ENCODE measurements at regions not wholly inside any gene's neighbourhood (a gene's known extent, or its start where the extent isn't known, plus 50 kb on each side); places are given as distances from the start of the nearest gene placed in this dataset.

DNA sequence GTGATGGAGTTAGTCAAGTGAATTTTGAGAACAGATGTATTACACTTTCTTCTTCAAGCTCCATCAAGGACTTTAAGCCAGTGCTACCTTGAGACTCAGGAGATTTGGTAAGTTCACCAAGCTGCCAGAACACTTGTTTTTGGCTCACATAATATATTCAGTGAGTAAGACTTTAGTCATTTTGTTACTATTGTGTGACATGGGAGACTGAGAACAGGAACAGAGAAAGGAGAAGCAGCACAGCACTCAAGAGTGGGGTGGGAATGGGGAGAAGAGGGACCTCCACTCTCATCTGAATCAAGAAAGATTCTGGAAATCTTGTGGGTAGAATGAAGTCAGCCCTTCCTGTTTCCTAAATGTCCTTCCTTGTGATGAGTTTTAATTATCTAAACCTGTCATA lies 87.3 kb upstream of the TET2 start (continued):
- no peak for TF ChIP-seq CHD4 (IDR thresholded peaks at IDR 0.05)
- TF ChIP-seq STAT3 (IDR thresholded peaks at IDR 0.05; ENCODE audit: low read depth, low read length): no peak
- TF ChIP-seq ATF2 (IDR thresholded peaks at IDR 0.05; ENCODE audit: low read length): peak; percentile 95
- no peak for TF ChIP-seq ZNF592 (IDR thresholded peaks at IDR 0.05)
- peak; percentile 90 for TF ChIP-seq ZBED1 (IDR thresholded peaks at IDR 0.05; ENCODE audit: borderline replicate concordance)
- TF ChIP-seq SPI1 (IDR thresholded peaks at IDR 0.05; ENCODE audit: borderline replicate concordance, insufficient read depth, low read depth, low read length): peak; percentile 90
- peak; percentile 86 to 91 for TF ChIP-seq IKZF2 (IDR thresholded peaks at IDR 0.05)
- TF ChIP-seq FOXK2 (IDR thresholded peaks at IDR 0.05): no peak
- no peak for TF ChIP-seq USF2 (IDR thresholded peaks at IDR 0.05; ENCODE audit: borderline replicate concordance, low read depth, low read length)
- peak in 1 of 2 experiments; percentile 96; a peak in 2 of 4 replicates for TF ChIP-seq ETV6 (conservative IDR thresholded peaks at IDR 0.05 in 1 of 2, IDR thresholded peaks at IDR 0.05 in 1 of 2; ENCODE audit: borderline replicate concordance in 1 of 2, low read depth in 1 of 2)
- TF ChIP-seq SUPT20H (IDR thresholded peaks at IDR 0.05; ENCODE audit: borderline replicate concordance, control insufficient read depth, low read depth, low read length): no peak
- no peak for TF ChIP-seq SREBF1 (IDR thresholded peaks at IDR 0.05; ENCODE audit: low read length)
- 0 out of 2 replicates have a peak, but pooled peaks have one; percentile 38 for TF ChIP-seq TBL1XR1 (IDR thresholded peaks at IDR 0.05; ENCODE audit: low read depth, low read length)
- TF ChIP-seq PKNOX1 (IDR thresholded peaks at IDR 0.05): no peak
- TF ChIP-seq ZNF622 (IDR thresholded peaks at IDR 0.05): no peak
- TF ChIP-seq, protein P1, sequence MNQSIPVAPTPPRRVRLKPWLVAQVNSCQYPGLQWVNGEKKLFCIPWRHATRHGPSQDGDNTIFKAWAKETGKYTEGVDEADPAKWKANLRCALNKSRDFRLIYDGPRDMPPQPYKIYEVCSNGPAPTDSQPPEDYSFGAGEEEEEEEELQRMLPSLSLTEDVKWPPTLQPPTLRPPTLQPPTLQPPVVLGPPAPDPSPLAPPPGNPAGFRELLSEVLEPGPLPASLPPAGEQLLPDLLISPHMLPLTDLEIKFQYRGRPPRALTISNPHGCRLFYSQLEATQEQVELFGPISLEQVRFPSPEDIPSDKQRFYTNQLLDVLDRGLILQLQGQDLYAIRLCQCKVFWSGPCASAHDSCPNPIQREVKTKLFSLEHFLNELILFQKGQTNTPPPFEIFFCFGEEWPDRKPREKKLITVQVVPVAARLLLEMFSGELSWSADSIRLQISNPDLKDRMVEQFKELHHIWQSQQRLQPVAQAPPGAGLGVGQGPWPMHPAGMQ (IDR thresholded peaks at IDR 0.05; ENCODE audit: borderline replicate concordance): no peak
- TF ChIP-seq ATF7 (IDR thresholded peaks at IDR 0.05; ENCODE audit: low read depth): no peak
- TF ChIP-seq POU2F2 (IDR thresholded peaks at IDR 0.05; ENCODE audit: borderline replicate concordance, low read depth, low read length): peak; percentile 84; the same call in 2 of the 3 replicates
- TF ChIP-seq HDGF (IDR thresholded peaks at IDR 0.05): no peak
- TF ChIP-seq ZNF274 (IDR thresholded peaks at IDR 0.05; ENCODE audit: insufficient read depth, insufficient read length): no peak
- TF ChIP-seq HCFC1 (IDR thresholded peaks at IDR 0.05; ENCODE audit: low read length): no peak
- TF ChIP-seq JUND (IDR thresholded peaks at IDR 0.05; ENCODE audit: low read depth, low read length): no peak
- no peak for TF ChIP-seq RELA (IDR thresholded peaks at IDR 0.05; ENCODE audit: borderline replicate concordance, partially characterized antibody)

All from GM12878 (cell line).